ENCODE measurements at regions not wholly inside any gene's neighbourhood (a gene's known extent, or its start where the extent isn't known, plus 50 kb on each side); places are given as distances from the start of the nearest gene placed in this dataset.

GRCh38 chr14:87082917-87083316, 910.1 kb downstream of the GALC start:
- Histone ChIP-seq H3K4me3 (ENCODE audit: control insufficient read depth in 1 of 7, extremely low read depth in 1 of 7, insufficient read depth in 4 of 7, low read depth in 2 of 7, low read length in 6 of 7) (no peak overlapping the region), H3K27ac (ENCODE audit: insufficient read depth in 1 of 2, low read depth in 1 of 2, low read length in 2 of 2, poor library complexity in 1 of 2, severe bottlenecking in 2 of 2) (no peak overlapping the region), H3K9me3 (ENCODE audit: control extremely low read depth in 1 of 5, control insufficient read depth in 4 of 5, insufficient read depth in 2 of 5, low read depth in 1 of 5, low read length in 4 of 5) (no peaks in the 10 kb centered on the region), H3K27me3 (replicated peaks in 2 of 5; ENCODE audit: control insufficient read depth in 4 of 5, insufficient read depth in 5 of 5, low read length in 4 of 5) (no peaks in the 10 kb centered on the region), H3K4me1 (ENCODE audit: control extremely low read depth in 1 of 4, control insufficient read depth in 4 of 4, insufficient read depth in 4 of 4, low read length in 3 of 4) (no peaks in the 10 kb centered on the region), H3K36me3 (ENCODE audit: control insufficient read depth in 4 of 4, insufficient read depth in 4 of 4, low read length in 3 of 4) (no peaks in the 10 kb centered on the region)
- ChIA-PET CTCF (no interaction called here), POLR2A (no interaction called here)
- no peak for DNase-seq

DNA sequence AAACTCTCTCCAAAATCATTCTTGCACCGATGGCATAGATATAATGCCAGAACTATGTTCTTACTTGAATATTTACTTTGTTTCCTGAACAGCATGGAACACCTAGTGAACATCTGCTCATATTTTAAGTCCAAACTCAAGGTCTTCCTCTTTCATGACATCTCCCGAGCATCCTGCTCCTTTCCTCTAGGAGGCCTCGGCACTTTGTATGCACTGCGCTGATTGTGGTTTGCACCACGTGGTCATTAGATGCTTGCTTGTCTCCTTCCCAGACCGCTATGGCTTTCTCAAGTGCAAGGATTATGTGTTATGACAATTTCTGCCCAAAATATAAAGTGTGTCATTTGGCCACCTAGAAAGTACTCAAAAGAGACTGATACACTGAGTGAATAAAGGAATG, 912.0 kb downstream of the GALC start:
- Histone ChIP-seq H3K36me3 (ENCODE audit: control insufficient read depth in 4 of 4, insufficient read depth in 4 of 4, low read length in 3 of 4) (no peaks in the 10 kb centered on the region), H3K9me3 (ENCODE audit: control extremely low read depth in 1 of 5, control insufficient read depth in 4 of 5, insufficient read depth in 2 of 5, low read depth in 1 of 5, low read length in 4 of 5) (no peaks in the 10 kb centered on the region), H3K4me1 (ENCODE audit: control extremely low read depth in 1 of 4, control insufficient read depth in 4 of 4, insufficient read depth in 4 of 4, low read length in 3 of 4) (no peaks in the 10 kb centered on the region), H3K27ac (ENCODE audit: insufficient read depth in 1 of 2, low read depth in 1 of 2, low read length in 2 of 2, poor library complexity in 1 of 2, severe bottlenecking in 2 of 2) (no peak overlapping the region), H3K4me3 (ENCODE audit: control insufficient read depth in 1 of 7, extremely low read depth in 1 of 7, insufficient read depth in 4 of 7, low read depth in 2 of 7, low read length in 6 of 7) (no peak overlapping the region), H3K27me3 (replicated peaks in 2 of 5; ENCODE audit: control insufficient read depth in 4 of 5, insufficient read depth in 5 of 5, low read length in 4 of 5) (no peaks in the 10 kb centered on the region)
- CTCF ChIA-PET: interaction anchor here (0.7 to 1.4 kb wide), 3 partner anchors 10 to 17 kb away, joined by 3 to 4 read pairs (median 3); no protein-coding TSS in a partner anchor
- WGBS (ENCODE audit: insufficient coverage): 62% methylated on average over 6 of the region's 6 CpGs
- DNase-seq: no peak
- POLR2A ChIA-PET: no interaction called here

GRCh38 chr14:87080146-87080545, 912.8 kb downstream of the GALC start:
- DNase-seq: no peak
- CTCF ChIA-PET: interaction anchor here (1.4 kb wide), 1 partner anchor 11 kb away, joined by 4 read pairs; no protein-coding TSS in a partner anchor

DNA sequence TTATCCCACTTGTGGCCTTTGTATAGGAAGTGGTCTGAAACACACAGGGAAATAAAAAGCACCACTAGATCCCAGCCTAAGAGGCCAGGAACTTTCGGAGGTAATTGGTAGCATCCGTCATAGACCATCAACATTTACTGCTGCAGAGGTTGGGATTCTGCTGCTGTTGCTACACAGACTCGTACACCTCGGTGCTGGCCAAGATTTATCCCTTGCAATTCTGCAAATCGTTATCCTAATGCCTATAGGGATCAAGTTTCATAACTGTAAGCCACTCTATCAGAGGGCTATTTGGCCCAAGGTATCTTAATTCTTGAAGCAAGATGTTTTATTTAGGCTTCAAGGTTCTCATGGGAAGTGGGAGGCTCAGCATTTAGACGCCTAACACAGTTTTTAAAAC, 913.6 kb downstream of the GALC start:
- no peaks in the 10 kb centered on the region for H3K4me1 ChIP-seq (ENCODE audit: control extremely low read depth in 1 of 4, control insufficient read depth in 4 of 4, insufficient read depth in 4 of 4, low read length in 3 of 4)
- ChIA-PET POLR2A (no interaction called here), CTCF (interaction anchor here (0.7 kb wide), 1 partner anchor 9 kb away, joined by 3 read pairs; no protein-coding TSS in a partner anchor)
- H3K27me3 ChIP-seq (replicated peaks in 2 of 5; ENCODE audit: control insufficient read depth in 4 of 5, insufficient read depth in 5 of 5, low read length in 4 of 5): no peaks in the 10 kb centered on the region
- no peaks in the 10 kb centered on the region for H3K36me3 ChIP-seq (ENCODE audit: control insufficient read depth in 4 of 4, insufficient read depth in 4 of 4, low read length in 3 of 4)
- no peak overlapping the region for H3K4me3 ChIP-seq (ENCODE audit: control insufficient read depth in 1 of 7, extremely low read depth in 1 of 7, insufficient read depth in 4 of 7, low read depth in 2 of 7, low read length in 6 of 7)
- H3K27ac ChIP-seq (ENCODE audit: insufficient read depth in 1 of 2, low read depth in 1 of 2, low read length in 2 of 2, poor library complexity in 1 of 2, severe bottlenecking in 2 of 2): no peak overlapping the region
- no peaks in the 10 kb centered on the region for H3K9me3 ChIP-seq (ENCODE audit: control extremely low read depth in 1 of 5, control insufficient read depth in 4 of 5, insufficient read depth in 2 of 5, low read depth in 1 of 5, low read length in 4 of 5)
- WGBS (ENCODE audit: insufficient coverage): 92% methylated on average over 5 of the region's 6 CpGs
- DNase-seq: no peak

More at GRCh38 chr14:87080146-87080545, 912.8 kb downstream of the GALC start:
- Histone ChIP-seq H3K4me3 (ENCODE audit: control insufficient read depth in 1 of 7, extremely low read depth in 1 of 7, insufficient read depth in 4 of 7, low read depth in 2 of 7, low read length in 6 of 7) (no peak overlapping the region), H3K27me3 (replicated peaks in 2 of 5; ENCODE audit: control insufficient read depth in 4 of 5, insufficient read depth in 5 of 5, low read length in 4 of 5) (no peaks in the 10 kb centered on the region), H3K4me1 (ENCODE audit: control extremely low read depth in 1 of 4, control insufficient read depth in 4 of 4, insufficient read depth in 4 of 4, low read length in 3 of 4) (no peaks in the 10 kb centered on the region), H3K9me3 (ENCODE audit: control extremely low read depth in 1 of 5, control insufficient read depth in 4 of 5, insufficient read depth in 2 of 5, low read depth in 1 of 5, low read length in 4 of 5) (no peaks in the 10 kb centered on the region), H3K27ac (ENCODE audit: insufficient read depth in 1 of 2, low read depth in 1 of 2, low read length in 2 of 2, poor library complexity in 1 of 2, severe bottlenecking in 2 of 2) (no peak overlapping the region), H3K36me3 (ENCODE audit: control insufficient read depth in 4 of 4, insufficient read depth in 4 of 4, low read length in 3 of 4) (no peaks in the 10 kb centered on the region)
- POLR2A ChIA-PET: no interaction called here
- WGBS (ENCODE audit: insufficient coverage): 94% methylated on average over 7 of the region's 7 CpGs

DNA sequence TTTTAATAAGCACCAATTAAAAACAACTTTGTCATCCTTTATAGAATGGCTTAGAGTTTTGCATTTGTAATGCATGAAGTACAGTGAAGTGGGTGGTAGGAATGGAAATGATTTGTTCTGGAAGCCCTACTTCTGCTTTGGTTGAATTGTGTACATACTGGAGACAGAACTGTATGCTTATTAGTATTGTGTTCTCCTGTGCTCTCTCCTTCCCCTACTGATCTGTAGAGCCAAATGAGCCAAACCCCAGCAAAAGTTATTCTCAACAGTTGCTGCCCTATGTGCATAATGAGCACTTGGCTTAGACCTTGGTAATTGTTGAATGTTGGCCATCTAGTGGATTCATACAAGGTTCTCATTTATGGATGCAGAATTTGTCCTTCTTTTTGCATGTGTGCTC, 916.1 kb downstream of the GALC start:
- no peak overlapping the region for H3K27ac ChIP-seq (ENCODE audit: insufficient read depth in 1 of 2, low read depth in 1 of 2, low read length in 2 of 2, poor library complexity in 1 of 2, severe bottlenecking in 2 of 2)
- POLR2A ChIA-PET: no interaction called here
- CTCF ChIA-PET: no interaction called here

DNA sequence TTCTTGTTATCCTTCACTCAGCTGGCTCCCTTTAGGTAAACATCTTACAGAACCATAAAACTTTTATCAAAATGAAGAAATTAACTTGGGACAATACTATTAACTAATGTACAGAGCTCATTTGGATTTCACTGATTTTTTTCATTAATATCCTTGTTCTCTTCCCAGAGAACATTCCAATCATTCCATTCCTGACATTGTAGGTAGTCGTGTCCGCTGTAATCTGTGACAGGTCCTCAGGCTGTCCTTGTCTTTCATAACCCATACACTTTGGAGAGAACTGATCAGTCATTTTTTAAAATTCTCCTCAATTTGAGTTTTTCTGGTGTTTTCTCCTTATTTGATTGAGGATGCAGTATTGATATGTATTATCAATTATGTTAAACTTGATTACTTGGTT, 916.8 kb downstream of the GALC start:
- H3K9me3 ChIP-seq (ENCODE audit: control extremely low read depth in 1 of 5, control insufficient read depth in 4 of 5, insufficient read depth in 2 of 5, low read depth in 1 of 5, low read length in 4 of 5): no peaks in the 10 kb centered on the region
- no peaks in the 10 kb centered on the region for H3K36me3 ChIP-seq (ENCODE audit: control insufficient read depth in 4 of 4, insufficient read depth in 4 of 4, low read length in 3 of 4)
- POLR2A ChIA-PET: no interaction called here
- no peaks in the 10 kb centered on the region for H3K4me1 ChIP-seq (ENCODE audit: control extremely low read depth in 1 of 4, control insufficient read depth in 4 of 4, insufficient read depth in 4 of 4, low read length in 3 of 4)
- WGBS (ENCODE audit: insufficient coverage): no CpG with 5 or more reads among the region's 2 CpGs
- H3K27me3 ChIP-seq (replicated peaks in 2 of 5; ENCODE audit: control insufficient read depth in 4 of 5, insufficient read depth in 5 of 5, low read length in 4 of 5): no peaks in the 10 kb centered on the region
- H3K4me3 ChIP-seq (ENCODE audit: control insufficient read depth in 1 of 7, extremely low read depth in 1 of 7, insufficient read depth in 4 of 7, low read depth in 2 of 7, low read length in 6 of 7): no peak overlapping the region
- CTCF ChIA-PET: no interaction called here
- H3K27ac ChIP-seq (ENCODE audit: insufficient read depth in 1 of 2, low read depth in 1 of 2, low read length in 2 of 2, poor library complexity in 1 of 2, severe bottlenecking in 2 of 2): no peak overlapping the region
- no peak for DNase-seq

More for the DNA sequence above, 916.1 kb downstream of the GALC start:
- no peaks in the 10 kb centered on the region for H3K9me3 ChIP-seq (ENCODE audit: control extremely low read depth in 1 of 5, control insufficient read depth in 4 of 5, insufficient read depth in 2 of 5, low read depth in 1 of 5, low read length in 4 of 5)
- H3K4me1 ChIP-seq (ENCODE audit: control extremely low read depth in 1 of 4, control insufficient read depth in 4 of 4, insufficient read depth in 4 of 4, low read length in 3 of 4): no peaks in the 10 kb centered on the region
- no peaks in the 10 kb centered on the region for H3K27me3 ChIP-seq (replicated peaks in 2 of 5; ENCODE audit: control insufficient read depth in 4 of 5, insufficient read depth in 5 of 5, low read length in 4 of 5)
- DNase-seq: no peak
- H3K36me3 ChIP-seq (ENCODE audit: control insufficient read depth in 4 of 4, insufficient read depth in 4 of 4, low read length in 3 of 4): no peaks in the 10 kb centered on the region
- no peak overlapping the region for H3K4me3 ChIP-seq (ENCODE audit: control insufficient read depth in 1 of 7, extremely low read depth in 1 of 7, insufficient read depth in 4 of 7, low read depth in 2 of 7, low read length in 6 of 7)

GRCh38 chr14:87073880-87074570, 919.0 kb downstream of the GALC start:
- Histone ChIP-seq H3K36me3 (ENCODE audit: control insufficient read depth in 4 of 4, insufficient read depth in 4 of 4, low read length in 3 of 4) (no peaks in the 10 kb centered on the region), H3K4me1 (ENCODE audit: control extremely low read depth in 1 of 4, control insufficient read depth in 4 of 4, insufficient read depth in 4 of 4, low read length in 3 of 4) (no peaks in the 10 kb centered on the region), H3K27me3 (replicated peaks in 2 of 5; ENCODE audit: control insufficient read depth in 4 of 5, insufficient read depth in 5 of 5, low read length in 4 of 5) (no peaks in the 10 kb centered on the region), H3K9me3 (ENCODE audit: control extremely low read depth in 1 of 5, control insufficient read depth in 4 of 5, insufficient read depth in 2 of 5, low read depth in 1 of 5, low read length in 4 of 5) (no peaks in the 10 kb centered on the region), H3K27ac (ENCODE audit: insufficient read depth in 1 of 2, low read depth in 1 of 2, low read length in 2 of 2, poor library complexity in 1 of 2, severe bottlenecking in 2 of 2) (no peak overlapping the region), H3K4me3 (ENCODE audit: control insufficient read depth in 1 of 7, extremely low read depth in 1 of 7, insufficient read depth in 4 of 7, low read depth in 2 of 7, low read length in 6 of 7) (no peak overlapping the region)
- CTCF ChIA-PET: no interaction called here
- no peak for DNase-seq
- WGBS (ENCODE audit: insufficient coverage): 91% methylated on average over 5 of the region's 5 CpGs
- POLR2A ChIA-PET: no interaction called here

Measured in common myeloid progenitor, CD34-positive (primary cell).